ENCODE measurements at regions not wholly inside any gene's neighbourhood (a gene's known extent, or its start where the extent isn't known, plus 50 kb on each side); places are given as distances from the start of the nearest gene placed in this dataset.

GRCh38 chr18:6574631-6575030 is 154.9 kb upstream of the ARHGAP28 start:
- Mint-ChIP-seq H3K27ac (no peak overlapping the region), H3K4me3 (no peak overlapping the region), H3K27me3 (no peaks in the 10 kb centered on the region), H3K9me3 (peaks cover 2 to 11% (median 2%) of the 10 kb centered on the region in 3 donors), H3K36me3 (no peaks in the 10 kb centered on the region), H3K4me1 (no peaks in the 10 kb centered on the region)

DNA sequence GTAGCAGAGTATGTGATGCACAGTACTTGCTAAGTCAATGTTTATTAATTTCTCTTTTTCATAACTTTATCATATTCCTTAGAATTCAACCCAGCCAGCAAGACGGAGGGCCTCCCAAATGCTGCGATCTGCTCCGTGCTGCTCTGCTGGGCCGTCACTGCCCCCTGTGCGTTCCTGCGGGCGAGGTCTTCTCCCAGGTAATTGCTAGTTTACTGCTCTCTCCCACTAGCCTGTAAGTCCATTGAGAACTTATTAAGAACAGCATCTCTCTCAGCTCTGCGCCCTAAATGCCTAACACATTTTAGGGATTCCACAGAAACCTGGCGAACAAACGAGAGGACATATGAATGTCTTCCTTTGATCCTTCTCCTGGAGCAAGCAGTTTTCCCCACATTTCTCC is 153.6 kb upstream of the ARHGAP28 start:
- H3K9me3 Mint-ChIP-seq, result peaks cover 2 to 11% (median 2%) of the 10 kb centered on the region in 3 donors
- H3K27me3 Mint-ChIP-seq, result no peaks in the 10 kb centered on the region
- H3K36me3 Mint-ChIP-seq, result no peaks in the 10 kb centered on the region
- H3K4me1 Mint-ChIP-seq, result no peaks in the 10 kb centered on the region
- H3K4me3 Mint-ChIP-seq, result no peak overlapping the region
- no peak overlapping the region for H3K27ac Mint-ChIP-seq

- H3K27me3 Mint-ChIP-seq, result no peaks in the 10 kb centered on the region
- H3K9me3 Mint-ChIP-seq, result peaks cover under 1 to 11% (median 1%) of the 10 kb centered on the region in 3 donors
- H3K4me3 Mint-ChIP-seq, result no peak overlapping the region
- H3K36me3 Mint-ChIP-seq, result no peaks in the 10 kb centered on the region
- H3K4me1 Mint-ChIP-seq, result no peaks in the 10 kb centered on the region
- H3K27ac Mint-ChIP-seq, result no peak overlapping the region
Measured at GRCh38 chr18:6576718-6577375, 152.7 kb upstream of the ARHGAP28 start.

GRCh38 chr18:6578686-6579085 is 150.8 kb upstream of the ARHGAP28 start:
- H3K36me3 Mint-ChIP-seq, result no peaks in the 10 kb centered on the region
- no peak overlapping the region for H3K27ac Mint-ChIP-seq
- H3K9me3 Mint-ChIP-seq, result peaks cover 0 to 11% (median 0%) of the 10 kb centered on the region in 3 donors
- no peaks in the 10 kb centered on the region for H3K27me3 Mint-ChIP-seq
- no peaks in the 10 kb centered on the region for H3K4me1 Mint-ChIP-seq
- H3K4me3 Mint-ChIP-seq, result no peak overlapping the region

- no peak overlapping the region for H3K4me3 Mint-ChIP-seq
- peaks cover 0 to 14% (median 3%) of the 10 kb centered on the region in 3 donors for H3K9me3 Mint-ChIP-seq
- H3K4me1 Mint-ChIP-seq, result no peaks in the 10 kb centered on the region
- H3K27me3 Mint-ChIP-seq, result no peaks in the 10 kb centered on the region
- no peaks in the 10 kb centered on the region for H3K36me3 Mint-ChIP-seq
- no peak overlapping the region for H3K27ac Mint-ChIP-seq
Measured at GRCh38 chr18:6579486-6579885, 150.0 kb upstream of the ARHGAP28 start.

DNA sequence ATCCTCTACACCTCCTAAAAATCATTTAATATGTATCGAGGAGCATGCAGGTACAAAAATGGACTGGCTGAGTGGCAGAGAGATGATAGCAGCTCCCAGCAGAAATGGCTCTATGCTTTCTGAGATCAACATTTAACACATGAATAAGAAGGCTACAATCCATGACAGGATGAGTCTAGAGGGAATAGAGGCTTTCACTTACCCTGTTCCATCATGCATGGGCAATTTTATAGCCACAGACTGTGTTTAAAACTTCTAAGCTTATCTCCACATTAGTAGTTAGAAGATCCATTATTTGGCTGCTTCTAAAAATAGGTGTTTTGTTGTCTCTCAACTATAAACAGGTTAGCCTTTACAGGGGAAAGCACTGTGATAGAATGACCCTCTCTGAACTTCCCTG is 149.1 kb upstream of the ARHGAP28 start:
- Mint-ChIP-seq H3K36me3 (no peaks in the 10 kb centered on the region), H3K4me3 (no peak overlapping the region), H3K4me1 (no peaks in the 10 kb centered on the region), H3K27ac (no peak overlapping the region), H3K27me3 (peaks cover 1% of the 10 kb centered on the region), H3K9me3 (peaks cover 0 to 14% (median 3%) of the 10 kb centered on the region in 3 donors)

DNA sequence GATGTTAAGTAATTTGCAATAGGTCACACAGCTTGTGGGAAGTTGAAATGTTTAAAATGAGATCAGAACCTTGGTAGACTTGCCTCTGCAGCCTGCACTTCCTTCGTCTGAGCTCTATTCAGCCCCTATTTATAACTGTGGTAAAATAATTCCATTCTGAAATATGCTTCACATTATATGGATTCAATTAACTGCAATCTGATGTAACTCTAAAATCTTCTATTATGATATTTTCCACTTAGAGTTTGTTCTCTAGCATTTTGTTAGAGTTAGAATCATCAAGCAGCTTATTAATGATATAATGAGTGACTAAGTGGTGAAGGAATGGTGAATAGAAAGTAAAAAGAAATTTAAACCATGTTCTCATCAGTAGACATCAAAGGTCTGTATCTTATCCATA is 139.6 kb upstream of the ARHGAP28 start:
- H3K4me3 Mint-ChIP-seq, result no peak overlapping the region
- no peaks in the 10 kb centered on the region for H3K27me3 Mint-ChIP-seq
- peaks cover 0 to 15% (median 2%) of the 10 kb centered on the region in 3 donors for H3K9me3 Mint-ChIP-seq
- no peaks in the 10 kb centered on the region for H3K36me3 Mint-ChIP-seq
- H3K4me1 Mint-ChIP-seq, result no peaks in the 10 kb centered on the region
- H3K27ac Mint-ChIP-seq, result no peak overlapping the region

DNA sequence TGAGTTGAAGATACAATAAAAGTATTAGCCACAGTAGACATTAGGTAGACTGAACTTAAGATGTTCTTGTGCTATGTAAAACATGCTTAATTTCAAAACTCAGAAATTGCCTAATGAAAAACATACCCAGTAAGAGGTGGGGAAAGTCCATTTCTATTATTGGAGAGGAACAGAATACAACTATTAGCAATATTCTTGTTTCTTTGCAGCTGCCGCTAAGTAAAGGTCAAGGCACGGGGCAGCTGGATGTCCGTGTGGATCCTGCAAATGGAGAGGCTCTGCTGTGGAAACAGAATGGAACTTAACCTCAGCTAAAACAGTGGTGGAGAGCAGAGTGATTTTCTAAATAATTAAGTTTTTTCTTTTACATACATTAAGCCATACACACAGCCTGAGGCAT is 139.2 kb upstream of the ARHGAP28 start:
- Mint-ChIP-seq H3K36me3 (no peaks in the 10 kb centered on the region), H3K27ac (no peak overlapping the region), H3K9me3 (peaks cover 0 to 15% (median 4%) of the 10 kb centered on the region in 3 donors), H3K27me3 (no peaks in the 10 kb centered on the region), H3K4me1 (no peaks in the 10 kb centered on the region), H3K4me3 (no peak overlapping the region)

GRCh38 chr18:6591491-6591890 is 138.0 kb upstream of the ARHGAP28 start:
- Mint-ChIP-seq H3K36me3 (no peaks in the 10 kb centered on the region), H3K27me3 (no peaks in the 10 kb centered on the region), H3K4me3 (no peak overlapping the region), H3K4me1 (no peaks in the 10 kb centered on the region), H3K27ac (no peak overlapping the region), H3K9me3 (peaks cover 0 to 11% (median 4%) of the 10 kb centered on the region in 3 donors)

DNA sequence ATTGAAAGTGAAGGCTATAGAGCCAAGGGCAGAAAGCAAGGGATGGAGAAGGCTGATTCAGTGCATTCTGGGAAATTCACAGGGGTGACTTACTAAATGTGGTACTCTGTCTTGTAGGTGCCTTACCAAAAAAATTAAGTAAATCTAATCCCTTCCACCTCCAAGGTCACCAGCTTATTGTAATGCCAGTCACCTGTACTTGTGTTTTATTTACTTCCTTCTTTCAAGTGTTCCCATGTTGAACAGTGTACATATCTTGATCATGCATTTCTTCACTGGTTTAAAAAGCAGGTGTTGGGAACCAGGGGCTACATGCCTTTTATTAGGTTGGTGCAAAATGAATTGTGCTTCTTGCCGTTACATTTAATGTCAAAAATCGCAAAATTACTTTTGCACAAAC is 137.0 kb upstream of the ARHGAP28 start:
- Mint-ChIP-seq H3K4me3 (no peak overlapping the region), H3K36me3 (no peaks in the 10 kb centered on the region), H3K27ac (no peak overlapping the region), H3K9me3 (peaks cover 0 to 11% (median 4%) of the 10 kb centered on the region in 3 donors), H3K27me3 (no peaks in the 10 kb centered on the region), H3K4me1 (no peaks in the 10 kb centered on the region)

DNA sequence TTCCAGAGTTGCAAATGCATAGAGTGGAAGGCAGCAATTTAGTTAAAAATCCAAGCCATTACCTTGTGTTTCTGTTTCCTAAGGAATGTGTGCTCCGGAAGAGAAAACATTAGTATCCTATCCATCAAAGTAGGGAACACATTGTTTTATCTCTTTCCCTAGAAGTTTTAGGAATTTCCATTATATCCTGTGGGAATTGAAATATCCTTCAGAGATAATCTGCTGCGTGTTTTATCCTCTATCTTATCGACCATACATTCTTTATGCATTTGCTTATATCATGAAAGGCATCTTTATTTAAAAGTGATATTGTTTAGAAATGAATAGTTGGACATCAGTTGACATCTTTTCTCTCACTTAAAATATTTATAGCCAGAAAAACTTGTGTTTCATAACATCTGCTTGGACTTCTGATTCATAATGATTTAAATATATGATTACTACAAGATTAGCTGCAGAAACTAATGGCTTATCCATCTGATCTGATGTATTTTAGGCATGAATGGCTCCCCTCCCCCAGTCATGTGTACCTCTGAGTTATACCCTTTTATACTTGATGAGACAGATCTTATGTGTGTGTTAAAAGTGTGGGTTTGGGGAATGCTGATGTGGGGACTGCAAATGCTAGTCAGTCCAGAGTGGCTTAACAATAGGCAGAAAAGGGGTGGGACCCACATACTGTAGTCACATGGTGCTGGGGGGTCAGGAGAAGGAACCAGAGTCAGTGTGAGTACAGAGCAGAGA is 136.2 kb upstream of the ARHGAP28 start:
- H3K4me3 Mint-ChIP-seq, result no peak overlapping the region
- no peaks in the 10 kb centered on the region for H3K36me3 Mint-ChIP-seq
- H3K9me3 Mint-ChIP-seq, result peaks cover 0 to 8% (median 4%) of the 10 kb centered on the region in 3 donors
- H3K4me1 Mint-ChIP-seq, result no peaks in the 10 kb centered on the region
- H3K27ac Mint-ChIP-seq, result no peak overlapping the region
- H3K27me3 Mint-ChIP-seq, result no peaks in the 10 kb centered on the region

GRCh38 chr18:6595666-6596065 is 133.8 kb upstream of the ARHGAP28 start:
- Mint-ChIP-seq H3K27me3 (no peaks in the 10 kb centered on the region), H3K36me3 (no peaks in the 10 kb centered on the region), H3K4me3 (no peak overlapping the region)

GRCh38 chr18:6598657-6599056 is 130.9 kb upstream of the ARHGAP28 start:
- Mint-ChIP-seq H3K27ac (no peak overlapping the region), H3K4me1 (no peaks in the 10 kb centered on the region), H3K9me3 (peaks cover 0 to 7% (median 4%) of the 10 kb centered on the region in 3 donors), H3K36me3 (no peaks in the 10 kb centered on the region), H3K4me3 (no peak overlapping the region), H3K27me3 (no peaks in the 10 kb centered on the region)

More at GRCh38 chr18:6595666-6596065, 133.8 kb upstream of the ARHGAP28 start:
- no peaks in the 10 kb centered on the region for H3K4me1 Mint-ChIP-seq
- no peak overlapping the region for H3K27ac Mint-ChIP-seq
- H3K9me3 Mint-ChIP-seq, result peaks cover 0 to 8% (median 4%) of the 10 kb centered on the region in 3 donors

DNA sequence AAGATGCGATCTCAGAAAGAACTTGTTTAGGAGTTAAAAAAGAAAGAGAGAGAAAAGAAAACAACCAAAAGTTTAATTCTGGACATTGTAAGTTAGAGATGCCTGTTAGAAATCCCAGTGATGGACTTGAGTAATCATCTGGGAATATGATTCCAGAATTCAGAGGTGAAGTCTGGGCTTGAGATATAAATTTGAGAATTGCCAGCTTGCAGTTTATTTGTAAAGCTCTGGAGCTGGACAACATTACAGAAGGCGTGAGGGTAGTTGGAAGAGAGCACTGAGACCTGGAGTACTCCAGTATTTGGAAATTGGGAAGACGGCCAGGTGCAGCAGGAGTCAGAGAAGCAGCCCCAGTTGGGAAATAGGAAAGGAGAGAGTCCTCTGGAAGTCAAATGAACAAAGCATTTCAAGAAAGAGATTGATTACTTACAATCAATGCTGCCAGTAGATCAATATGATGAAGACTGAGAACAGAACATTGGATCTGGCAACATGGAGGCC is 128.8 kb upstream of the ARHGAP28 start:
- peaks cover 0 to 3% (median 0%) of the 10 kb centered on the region in 3 donors for H3K9me3 Mint-ChIP-seq
- H3K4me1 Mint-ChIP-seq, result no peaks in the 10 kb centered on the region
- H3K36me3 Mint-ChIP-seq, result no peaks in the 10 kb centered on the region

GRCh38 chr18:6601241-6601640 is 128.3 kb upstream of the ARHGAP28 start:
- no peak overlapping the region for H3K27ac Mint-ChIP-seq
- no peaks in the 10 kb centered on the region for H3K27me3 Mint-ChIP-seq
- peaks cover 0 to 3% (median 0%) of the 10 kb centered on the region in 3 donors for H3K9me3 Mint-ChIP-seq
- H3K4me1 Mint-ChIP-seq, result no peaks in the 10 kb centered on the region
- H3K4me3 Mint-ChIP-seq, result no peak overlapping the region
- no peaks in the 10 kb centered on the region for H3K36me3 Mint-ChIP-seq

More for the DNA sequence above, 128.8 kb upstream of the ARHGAP28 start:
- no peak overlapping the region for H3K4me3 Mint-ChIP-seq
- no peak overlapping the region for H3K27ac Mint-ChIP-seq
- H3K27me3 Mint-ChIP-seq, result no peaks in the 10 kb centered on the region

All from IgD-negative memory B cell (primary cell).